SIG-M5 treated with dmso at 0.1 percent for 504 hours (cell line): ENCODE measurements at regions not wholly inside any gene's neighbourhood (a gene's known extent, or its start where the extent isn't known, plus 50 kb on each side); places are given as distances from the start of the nearest gene placed in this dataset.
"Not testable (repeated sequence)": the region's sequence is repeated elsewhere in the genome, so short reads cannot be mapped to it uniquely, and the experiment has no call there.

Source experiments
- DNase-seq: peaks from one replicate; lab custom pipeline; 2025; ENCODE audit not compliant: unreplicated experiment; lab: John Stamatoyannopoulos, UW

- DNase-seq: no peak
These were observed 100.1 kb downstream of the EIF4E start for GRCh38 chr4:98828801-98829200.

- no peak for DNase-seq
These were observed 101.3 kb downstream of the EIF4E start for GRCh38 chr4:98827661-98828060.

- DNase-seq: no peak
These were observed 106.8 kb downstream of the EIF4E start for GRCh38 chr4:98822144-98822543.

- DNase-seq: not testable (repeated sequence)
These were observed 110.8 kb downstream of the EIF4E start for GRCh38 chr4:98818116-98818515.

- DNase-seq: no peak
These were observed 112.1 kb downstream of the EIF4E start for GRCh38 chr4:98816816-98817215.

- DNase-seq: no peak
These were observed 112.5 kb downstream of the EIF4E start for GRCh38 chr4:98816386-98816785.

GRCh38 chr4:98804403-98804802, 124.5 kb downstream of the EIF4E start:
- DNase-seq: no peak

- no peak for DNase-seq
These were observed 125.7 kb downstream of the EIF4E start for GRCh38 chr4:98803251-98803650.

- DNase-seq: no peak
These were observed 126.1 kb downstream of the EIF4E start for GRCh38 chr4:98802770-98803198.

GRCh38 chr4:98801259-98801725, 127.6 kb downstream of the EIF4E start:
- DNase-seq: no peak

- DNase-seq: no peak
These were observed 131.9 kb downstream of the EIF4E start for GRCh38 chr4:98796991-98797390.

- DNase-seq: peak; percentile 0
These were observed 134.2 kb downstream of the EIF4E start for GRCh38 chr4:98794565-98795205.

GRCh38 chr4:98793658-98794057, 135.2 kb upstream of the TSPAN5 start:
- DNase-seq: no peak

- DNase-seq: peak; percentile 34
These were observed 128.5 kb upstream of the TSPAN5 start for GRCh38 chr4:98786866-98787265.

- DNase-seq: no peak
These were observed 126.7 kb upstream of the TSPAN5 start for GRCh38 chr4:98784947-98785706.

- DNase-seq: no peak
These were observed 123.4 kb upstream of the TSPAN5 start for GRCh38 chr4:98781641-98782357.

- DNase-seq: no peak
These were observed 122.5 kb upstream of the TSPAN5 start for GRCh38 chr4:98780926-98781325.

GRCh38 chr4:98779088-98779487, 120.7 kb upstream of the TSPAN5 start:
- DNase-seq: no peak

- peak; percentile 4 for DNase-seq
These were observed 119.8 kb upstream of the TSPAN5 start for GRCh38 chr4:98778206-98778605.

- no peak for DNase-seq
These were observed 117.3 kb upstream of the TSPAN5 start for GRCh38 chr4:98775672-98776071.

GRCh38 chr4:98773638-98774037, 115.2 kb upstream of the TSPAN5 start:
- DNase-seq: no peak
